ENCODE measurements at regions not wholly inside any gene's neighbourhood (a gene's known extent, or its start where the extent isn't known, plus 50 kb on each side); places are given as distances from the start of the nearest gene placed in this dataset.

- TF ChIP-seq POLR2AphosphoS5 (IDR thresholded peaks at IDR 0.05; ENCODE audit: low read depth, low read length), result no peak
- no peak for TF ChIP-seq TAF1 (IDR thresholded peaks at IDR 0.05; ENCODE audit: borderline replicate concordance, low read depth, low read length)
- no peak for TF ChIP-seq TCF12 (IDR thresholded peaks at IDR 0.05)
- TF ChIP-seq JUND (IDR thresholded peaks at IDR 0.05), result no peak
Measured at GRCh38 chr6:1020837-1021236, 291.1 kb upstream of the FOXQ1 start (continued).

- 27% methylated on average over 4 of the region's 6 CpGs for WGBS (ENCODE audit: low lambda C conversion rate)
- Histone ChIP-seq H2AFZ (ENCODE audit: low read depth) (no peak overlapping the region), H3K27ac (ENCODE audit: low read depth in 2 of 2, low read length in 1 of 2) (no peak overlapping the region), H3K4me1 (ENCODE audit: control insufficient read depth in 1 of 2, insufficient read depth in 2 of 2, low read depth in 1 of 2, low read length in 1 of 2) (no peaks in the 10 kb centered on the region), H3K36me3 (replicated peaks in 1 of 2; ENCODE audit: control insufficient read depth in 1 of 2, insufficient read depth in 2 of 2, low read length in 1 of 2) (no peaks in the 10 kb centered on the region), H3K4me2 (no peak overlapping the region), H3K79me2 (ENCODE audit: insufficient read depth) (no peaks in the 10 kb centered on the region), H3F3A (replicated peaks; ENCODE audit: insufficient read depth) (no peaks in the 10 kb centered on the region), H4K20me1 (ENCODE audit: insufficient read depth) (no peaks in the 10 kb centered on the region), H3K9me3 (no peaks in the 10 kb centered on the region), H3K9ac (no peak overlapping the region), H3K27me3 (ENCODE audit: insufficient read depth) (no peaks in the 10 kb centered on the region; the same call in 1 of the 2 replicates), H3K4me3 (ENCODE audit: low read depth in 2 of 2, low read length in 1 of 2) (no peak overlapping the region), H3K9me2 (no peaks in the 10 kb centered on the region)
- no peak for DNase-seq
- TF ChIP-seq EZH2phosphoT487 (IDR thresholded peaks at IDR 0.05; ENCODE audit: borderline replicate concordance, low read depth) (no peak), RXRA (IDR thresholded peaks at IDR 0.05; ENCODE audit: borderline replicate concordance, low read depth) (no peak), CHD2 (IDR thresholded peaks at IDR 0.05; ENCODE audit: low read length, partially characterized antibody) (no peak), JUND (IDR thresholded peaks at IDR 0.05) (no peak), YY1 (IDR thresholded peaks at IDR 0.05; ENCODE audit: low read depth) (no peak)
- POLR2A ChIA-PET, result no interaction called here
- CTCF ChIA-PET, result no interaction called here
Measured at GRCh38 chr6:1020133-1020532, 291.8 kb upstream of the FOXQ1 start.

GRCh38 chr6:1018041-1018440 lies 293.9 kb upstream of the FOXQ1 start:
- TF ChIP-seq EZH2phosphoT487 (IDR thresholded peaks at IDR 0.05; ENCODE audit: borderline replicate concordance, low read depth), result no peak
- no peak overlapping the region for H3K27ac ChIP-seq (ENCODE audit: low read depth in 2 of 2, low read length in 1 of 2)
- H3K79me2 ChIP-seq (ENCODE audit: insufficient read depth), result no peaks in the 10 kb centered on the region
- H2AFZ ChIP-seq (ENCODE audit: low read depth), result no peak overlapping the region
- H3K4me1 ChIP-seq (ENCODE audit: control insufficient read depth in 1 of 2, insufficient read depth in 2 of 2, low read depth in 1 of 2, low read length in 1 of 2), result no peaks in the 10 kb centered on the region
- no peak overlapping the region for H3K4me3 ChIP-seq (ENCODE audit: low read depth in 2 of 2, low read length in 1 of 2)
- 5% methylated on average over 3 of the region's 3 CpGs for WGBS (ENCODE audit: low lambda C conversion rate)
- H3K4me2 ChIP-seq, result no peak overlapping the region
- no peaks in the 10 kb centered on the region for H4K20me1 ChIP-seq (ENCODE audit: insufficient read depth)
- no peaks in the 10 kb centered on the region for H3K36me3 ChIP-seq (replicated peaks in 1 of 2; ENCODE audit: control insufficient read depth in 1 of 2, insufficient read depth in 2 of 2, low read length in 1 of 2)
- no peaks in the 10 kb centered on the region; the same call in 1 of the 2 replicates for H3K27me3 ChIP-seq (ENCODE audit: insufficient read depth)
- H3K9me2 ChIP-seq, result no peaks in the 10 kb centered on the region
- CTCF ChIA-PET, result no interaction called here
- POLR2A ChIA-PET, result no interaction called here
- no peak for DNase-seq
- no peaks in the 10 kb centered on the region for H3F3A ChIP-seq (replicated peaks; ENCODE audit: insufficient read depth)
- no peak overlapping the region for H3K9ac ChIP-seq
- H3K9me3 ChIP-seq, result no peaks in the 10 kb centered on the region

- no peak overlapping the region for H3K4me2 ChIP-seq
- no peaks in the 10 kb centered on the region for H3K4me1 ChIP-seq (ENCODE audit: control insufficient read depth in 1 of 2, insufficient read depth in 2 of 2, low read depth in 1 of 2, low read length in 1 of 2)
- 7% methylated on average over 17 of the region's 18 CpGs for WGBS (ENCODE audit: low lambda C conversion rate)
- no peaks in the 10 kb centered on the region for H3K79me2 ChIP-seq (ENCODE audit: insufficient read depth)
- no peaks in the 10 kb centered on the region for H3K9me3 ChIP-seq
- no peak overlapping the region for H3K9ac ChIP-seq
- no peaks in the 10 kb centered on the region for H3K9me2 ChIP-seq
- no peak for DNase-seq
- no peaks in the 10 kb centered on the region; the same call in 1 of the 2 replicates for H3K27me3 ChIP-seq (ENCODE audit: insufficient read depth)
- TF ChIP-seq CHD2 (IDR thresholded peaks at IDR 0.05; ENCODE audit: low read length, partially characterized antibody) (no peak), USF2 (IDR thresholded peaks at IDR 0.05; ENCODE audit: borderline replicate concordance, low read depth, low read length) (no peak), FOXJ3 (CRISPR knock-in tag; IDR thresholded peaks at IDR 0.05) (no peak), POLR2AphosphoS5 (IDR thresholded peaks at IDR 0.05; ENCODE audit: low read depth, low read length) (no peak), TCF12 (IDR thresholded peaks at IDR 0.05) (no peak), RAD21 (IDR thresholded peaks at IDR 0.05; ENCODE audit: low read length) (no peak), RCOR1 (IDR thresholded peaks at IDR 0.05; ENCODE audit: low read length) (no peak), RFX5 (IDR thresholded peaks at IDR 0.05; ENCODE audit: low read length) (no peak), FOSL2 (IDR thresholded peaks at IDR 0.05; ENCODE audit: borderline replicate concordance, low read depth) (no peak), GABPA (IDR thresholded peaks at IDR 0.05; ENCODE audit: low read depth) (no peak), NRF1 (IDR thresholded peaks at IDR 0.05; ENCODE audit: low read depth, low read length) (no peak), EZH2phosphoT487 (IDR thresholded peaks at IDR 0.05; ENCODE audit: borderline replicate concordance, low read depth) (no peak)
- ChIA-PET POLR2A (no interaction called here), CTCF (no interaction called here)
- no peaks in the 10 kb centered on the region for H3F3A ChIP-seq (replicated peaks; ENCODE audit: insufficient read depth)
- no peak overlapping the region for H2AFZ ChIP-seq (ENCODE audit: low read depth)
- H3K27ac ChIP-seq (ENCODE audit: low read depth in 2 of 2, low read length in 1 of 2), result no peak overlapping the region
- no peaks in the 10 kb centered on the region for H3K36me3 ChIP-seq (replicated peaks in 1 of 2; ENCODE audit: control insufficient read depth in 1 of 2, insufficient read depth in 2 of 2, low read length in 1 of 2)
- no peak overlapping the region for H3K4me3 ChIP-seq (ENCODE audit: low read depth in 2 of 2, low read length in 1 of 2)
- H4K20me1 ChIP-seq (ENCODE audit: insufficient read depth), result no peaks in the 10 kb centered on the region
Measured at GRCh38 chr6:1016329-1017302, 295.3 kb upstream of the FOXQ1 start.

All from SK-N-SH (cell line).